Uterus (tissue), 2 donors: ENCODE measurements at regions not wholly inside any gene's neighbourhood (a gene's known extent, or its start where the extent isn't known, plus 50 kb on each side); places are given as distances from the start of the nearest gene placed in this dataset.

Experiments
- CTCF ChIP-seq, 4 experiments: fragments of 200-600 bp in 2 of 4; fragments of 450-650 bp in 2 of 4; sonication (generic) in 2 of 4; IDR thresholded peaks; one replicate each; pipeline ENCODE4 v1.5.1; 2016 to 2019; ENCODE audit warnings: antibody characterized with exemption in 4 of 4, mild to moderate bottlenecking in 2 of 4, moderate library complexity in 1 of 4
- POLR2A ChIP-seq, 2 donors: fragments of 450-650 bp; IDR thresholded peaks; one replicate each; pipeline ENCODE4 v1.6.1; 2016; ENCODE audit warnings: antibody characterized with exemption in 2 of 2, mild to moderate bottlenecking in 1 of 2, moderate library complexity in 1 of 2

GRCh38 chr10:125415006-125415633 lies 254.8 kb upstream of the CTBP2 start:
- TF ChIP-seq POLR2A (IDR thresholded peaks at IDR 0.05) (no peak), CTCF (IDR thresholded peaks at IDR 0.05) (no peak)
